Hepatocyte (in vitro differentiated cells): ENCODE measurements at regions not wholly inside any gene's neighbourhood (a gene's known extent, or its start where the extent isn't known, plus 50 kb on each side); places are given as distances from the start of the nearest gene placed in this dataset.

Experiments
- DNase-seq: peaks from one replicate; pipeline ENCODE4 v3.0.0-alpha.2; 2016; ENCODE audit warnings: low spot score
- H2AFZ ChIP-seq: fragments of 200-600 bp; sonication (generic); 2 replicates; pipeline ENCODE4 v1.6.0; 2016; ENCODE audit warnings: antibody characterized with exemption, mild to moderate bottlenecking
- H3K27ac ChIP-seq: fragments of 200-600 bp; sonication (generic); 2 replicates; pipeline ENCODE4 v1.5.1; 2016; ENCODE audit warnings: mild to moderate bottlenecking
- H3K27me3 ChIP-seq: fragments of 200-600 bp; sonication (generic); 2 replicates; pipeline ENCODE4 v1.6.1; 2016
- H3K36me3 ChIP-seq: fragments of 200-600 bp; sonication (generic); replicated peaks from 2 replicates; pipeline ENCODE4 v1.5.1; 2016; ENCODE audit warnings: low read depth; ENCODE audit not compliant: insufficient read depth
- H3K4me1 ChIP-seq: fragments of 200-600 bp; sonication (generic); 2 replicates; pipeline ENCODE4 v1.5.1; 2016; ENCODE audit warnings: mild to moderate bottlenecking, moderate library complexity; ENCODE audit not compliant: insufficient read depth
- H3K4me2 ChIP-seq: fragments of 200-600 bp; sonication (generic); 2 replicates; pipeline ENCODE4 v1.6.0; 2016
- H3K4me3 ChIP-seq: fragments of 200-600 bp; sonication (generic); 2 replicates; pipeline ENCODE4 v1.5.1; 2016; ENCODE audit warnings: mild to moderate bottlenecking
- H3K79me2 ChIP-seq: fragments of 200-600 bp; sonication (generic); 2 replicates; pipeline ENCODE4 v1.6.0; 2017; ENCODE audit warnings: mild to moderate bottlenecking
- H3K9me2 ChIP-seq: fragments of 200-600 bp; sonication (generic); replicated peaks from 2 replicates; pipeline ENCODE4 v1.6.0; 2017; ENCODE audit warnings: mild to moderate bottlenecking; ENCODE audit not compliant: insufficient read depth
- H3K9me3 ChIP-seq: fragments of 200-600 bp; sonication (generic); 2 replicates; pipeline ENCODE4 v1.5.1; 2016; ENCODE audit warnings: low read depth, mild to moderate bottlenecking
- H4K20me1 ChIP-seq: fragments of 200-600 bp; sonication (generic); 2 replicates; pipeline ENCODE4 v1.6.0; 2016; ENCODE audit warnings: mild to moderate bottlenecking; ENCODE audit not compliant: insufficient read depth, poor library complexity, severe bottlenecking
- CTCF ChIP-seq: fragments of 200-600 bp; sonication (generic); IDR thresholded peaks from 2 replicates; pipeline ENCODE4 v1.5.1; 2016; ENCODE audit warnings: antibody characterized with exemption, mild to moderate bottlenecking; ENCODE audit not compliant: poor library complexity
- EZH2 ChIP-seq: fragments of 200-600 bp; sonication (generic); IDR thresholded peaks from 2 replicates; pipeline ENCODE4 v1.6.1; 2016; ENCODE audit warnings: antibody characterized with exemption, mild to moderate bottlenecking, borderline replicate concordance
- EZH2phosphoT487 ChIP-seq: fragments of 200-600 bp; sonication (generic); IDR thresholded peaks from one replicate; pipeline ENCODE4 v1.6.1; 2018; ENCODE audit warnings: antibody characterized with exemption, mild to moderate bottlenecking, low read depth, moderate library complexity; ENCODE audit not compliant: unreplicated experiment, severe bottlenecking
- WGBS: methylation state at CpG from one replicate; pipeline ENCODE4 v1.1.6; 2016; ENCODE audit warnings: low lambda C conversion rate; ENCODE audit errors: missing lambda C conversion rate; 5-methylcytosine and 5-hydroxymethylcytosine counted together

GRCh38 chr22:47858773-47859306, 1096.4 kb downstream of the TBC1D22A start:
- no peaks in the 10 kb centered on the region for H3K9me2 ChIP-seq
- H3K4me1 ChIP-seq: no peaks in the 10 kb centered on the region

GRCh38 chr22:47854680-47855079, 1092.2 kb downstream of the TBC1D22A start:
- Histone ChIP-seq H2AFZ (no peak overlapping the region), H3K79me2 (no peaks in the 10 kb centered on the region), H3K9me2 (no peaks in the 10 kb centered on the region), H3K36me3 (no peaks in the 10 kb centered on the region), H4K20me1 (no peaks in the 10 kb centered on the region), H3K27me3 (no peaks in the 10 kb centered on the region), H3K4me3 (no peak overlapping the region), H3K9me3 (no peaks in the 10 kb centered on the region), H3K27ac (no peak overlapping the region), H3K4me1 (no peaks in the 10 kb centered on the region), H3K4me2 (no peak overlapping the region)
- TF ChIP-seq EZH2: no peak
- TF ChIP-seq EZH2phosphoT487: no peak
- no peak for TF ChIP-seq CTCF
- DNase-seq: no peak
- 84% methylated on average over 4 of the region's 4 CpGs for WGBS

More at GRCh38 chr22:47858773-47859306, 1096.4 kb downstream of the TBC1D22A start:
- no peak for DNase-seq
- Histone ChIP-seq H2AFZ (no peak overlapping the region), H3K79me2 (no peaks in the 10 kb centered on the region), H3K4me2 (no peak overlapping the region), H3K36me3 (no peaks in the 10 kb centered on the region), H3K27me3 (no peaks in the 10 kb centered on the region), H3K27ac (no peak overlapping the region), H3K9me3 (no peaks in the 10 kb centered on the region), H3K4me3 (no peak overlapping the region), H4K20me1 (no peaks in the 10 kb centered on the region)
- TF ChIP-seq EZH2 (no peak), EZH2phosphoT487 (no peak), CTCF (no peak)

GRCh38 chr22:47854251-47854650, 1091.8 kb downstream of the TBC1D22A start:
- Histone ChIP-seq H3K36me3 (no peaks in the 10 kb centered on the region), H3K27me3 (no peaks in the 10 kb centered on the region), H4K20me1 (no peaks in the 10 kb centered on the region), H3K4me1 (no peaks in the 10 kb centered on the region), H3K27ac (no peak overlapping the region), H3K9me2 (no peaks in the 10 kb centered on the region), H3K4me2 (no peak overlapping the region), H3K9me3 (no peaks in the 10 kb centered on the region), H3K79me2 (no peaks in the 10 kb centered on the region), H2AFZ (no peak overlapping the region), H3K4me3 (no peak overlapping the region)
- TF ChIP-seq EZH2phosphoT487: no peak
- TF ChIP-seq EZH2: no peak
- TF ChIP-seq CTCF: no peak
- DNase-seq: no peak
- WGBS: 78% methylated on average over 5 of the region's 5 CpGs

- no peaks in the 10 kb centered on the region for H3K4me1 ChIP-seq
- H3K9me3 ChIP-seq: no peaks in the 10 kb centered on the region
- no peaks in the 10 kb centered on the region for H3K36me3 ChIP-seq
- no peaks in the 10 kb centered on the region for H3K79me2 ChIP-seq
- H3K9me2 ChIP-seq: no peaks in the 10 kb centered on the region
- no peak overlapping the region for H3K4me2 ChIP-seq
- no peak overlapping the region for H3K4me3 ChIP-seq
- H4K20me1 ChIP-seq: no peaks in the 10 kb centered on the region
- WGBS: 81% methylated on average over 3 of the region's 3 CpGs
- TF ChIP-seq EZH2 (no peak), CTCF (no peak), EZH2phosphoT487 (no peak)
- no peak for DNase-seq
- no peaks in the 10 kb centered on the region for H3K27me3 ChIP-seq
- no peak overlapping the region for H3K27ac ChIP-seq
- no peak overlapping the region for H2AFZ ChIP-seq
Measured at GRCh38 chr22:47853750-47854149, 1091.3 kb downstream of the TBC1D22A start.
